SKM-1 treated with dmso at 0.1 percent for 144 hours (cell line): ENCODE measurements at regions not wholly inside any gene's neighbourhood (a gene's known extent, or its start where the extent isn't known, plus 50 kb on each side); places are given as distances from the start of the nearest gene placed in this dataset.

Experiments used
- DNase-seq: peaks from one replicate; lab custom pipeline; 2025; ENCODE audit not compliant: unreplicated experiment; lab: John Stamatoyannopoulos, UW

GRCh38 chr5:155827949-155828348 is 499.0 kb upstream of the SGCD start:
- DNase-seq = no peak

DNA sequence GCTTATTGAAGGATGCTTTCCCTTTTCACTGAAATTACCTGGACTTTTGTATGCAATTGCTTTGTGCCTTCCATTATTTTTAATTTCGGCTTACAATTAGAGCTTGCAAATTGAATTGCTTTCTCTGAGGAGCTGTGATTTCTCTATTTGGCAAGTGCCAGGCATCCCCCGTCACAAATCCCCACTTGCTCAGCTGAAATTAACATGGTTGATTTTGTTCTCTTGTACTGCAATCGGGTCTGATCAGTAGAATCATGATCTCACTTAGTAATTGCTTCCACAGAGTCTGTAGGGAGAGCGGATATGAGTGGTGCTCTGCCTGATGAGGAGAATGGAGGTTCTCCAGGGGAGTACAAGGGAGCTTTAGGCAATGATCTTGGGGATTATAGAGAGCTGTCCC is 495.5 kb upstream of the SGCD start:
- DNase-seq = no peak

GRCh38 chr5:155833287-155833686 is 493.7 kb upstream of the SGCD start:
- DNase-seq = no peak

GRCh38 chr5:155834271-155834975 is 492.5 kb upstream of the SGCD start:
- DNase-seq = no peak

DNA sequence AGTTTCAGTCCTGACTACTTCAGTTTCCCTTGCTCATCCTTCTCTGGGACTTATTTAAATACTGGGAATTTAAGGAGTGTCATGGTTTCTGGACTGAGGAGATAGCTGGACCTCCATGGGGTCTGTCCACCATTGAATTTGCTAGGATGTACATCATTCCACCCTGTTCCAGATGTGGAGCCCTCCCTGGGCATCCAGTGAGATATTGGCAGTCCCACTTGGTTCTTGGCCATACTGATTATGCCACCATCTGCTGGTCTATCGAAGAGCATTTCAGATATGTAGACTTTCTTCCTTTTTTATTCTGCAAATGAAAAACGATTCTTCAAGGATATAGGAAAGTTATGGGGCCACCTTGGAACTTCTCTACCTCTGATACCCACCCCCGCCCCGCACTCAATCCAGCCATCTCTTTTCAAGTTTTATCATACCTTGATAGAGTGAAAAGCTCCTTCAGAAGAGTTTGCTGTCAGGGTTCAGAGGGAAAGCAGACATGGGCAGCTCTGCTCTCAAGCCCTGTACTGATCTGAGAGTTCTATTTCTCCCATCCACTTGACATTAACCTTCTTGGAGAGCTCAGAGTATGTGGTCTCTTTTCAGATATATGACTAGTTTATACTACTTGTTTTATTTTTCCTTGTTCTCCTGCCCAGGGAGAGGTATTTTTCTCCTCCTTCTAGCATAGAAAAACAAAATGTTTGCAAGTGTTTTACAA is 490.7 kb upstream of the SGCD start:
- no peak for DNase-seq

GRCh38 chr5:155838394-155838793 is 488.6 kb upstream of the SGCD start:
- no peak for DNase-seq

DNA sequence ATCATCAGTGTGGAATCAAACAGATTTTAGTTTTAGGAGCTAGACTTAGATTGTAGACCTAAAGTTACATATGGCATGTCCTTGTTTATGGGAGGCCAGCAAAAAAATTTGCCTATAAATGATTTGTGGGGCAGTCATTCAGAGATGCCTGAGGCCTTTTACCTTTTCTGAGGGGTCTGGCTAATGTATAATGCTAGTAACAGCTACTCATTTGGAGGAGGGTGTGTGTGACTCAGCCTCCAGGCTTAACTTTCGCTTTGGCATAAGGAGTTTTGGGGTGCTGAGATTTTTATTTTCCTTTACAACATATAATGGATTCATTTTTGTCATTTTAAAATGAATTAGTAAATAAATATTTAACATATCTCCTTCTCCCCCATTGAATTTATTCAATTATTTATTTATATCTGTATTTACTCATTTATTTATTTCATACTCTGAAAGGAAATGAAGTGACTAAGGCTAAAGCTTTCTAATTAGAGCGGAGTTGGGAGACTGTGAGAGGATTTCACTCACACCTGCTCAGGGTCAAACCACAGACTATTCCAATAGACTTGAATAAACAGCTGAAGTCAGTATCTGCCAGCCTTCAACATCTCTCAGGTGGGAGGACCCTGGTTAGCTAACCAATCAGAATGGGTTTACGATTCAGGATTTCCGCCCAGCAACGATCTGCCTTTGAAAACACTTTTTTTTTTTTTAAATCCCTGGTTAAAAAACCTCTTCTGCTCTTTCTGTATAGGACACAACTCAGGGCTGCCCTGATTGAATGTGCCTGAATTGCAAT is 487.5 kb upstream of the SGCD start:
- no peak for DNase-seq

- DNase-seq = no peak
Measured at GRCh38 chr5:155844542-155844941, 482.4 kb upstream of the SGCD start.

- no peak for DNase-seq
Measured at GRCh38 chr5:155850370-155850769, 476.6 kb upstream of the SGCD start.

DNA sequence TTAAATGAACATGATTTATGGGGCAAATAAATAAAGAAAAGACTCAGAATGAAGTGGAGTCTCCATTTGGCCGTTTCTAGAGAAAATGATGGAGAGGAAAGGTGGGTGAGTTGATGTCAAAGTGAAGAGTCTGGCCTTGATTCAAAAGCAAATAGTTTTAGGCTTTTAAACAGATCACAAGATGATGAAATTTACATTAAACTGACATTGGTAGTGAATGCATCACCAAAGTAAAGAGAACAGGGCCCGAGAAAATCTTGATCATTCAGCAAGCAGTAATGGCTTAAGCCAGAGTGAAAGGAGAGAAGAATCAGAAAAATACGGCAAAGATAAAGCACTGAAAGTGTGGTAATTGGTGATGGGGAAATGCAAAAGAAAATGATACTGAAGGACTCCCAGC is 460.0 kb upstream of the SGCD start:
- DNase-seq = no peak

GRCh38 chr5:155867522-155868088 is 459.4 kb upstream of the SGCD start:
- no peak for DNase-seq

DNA sequence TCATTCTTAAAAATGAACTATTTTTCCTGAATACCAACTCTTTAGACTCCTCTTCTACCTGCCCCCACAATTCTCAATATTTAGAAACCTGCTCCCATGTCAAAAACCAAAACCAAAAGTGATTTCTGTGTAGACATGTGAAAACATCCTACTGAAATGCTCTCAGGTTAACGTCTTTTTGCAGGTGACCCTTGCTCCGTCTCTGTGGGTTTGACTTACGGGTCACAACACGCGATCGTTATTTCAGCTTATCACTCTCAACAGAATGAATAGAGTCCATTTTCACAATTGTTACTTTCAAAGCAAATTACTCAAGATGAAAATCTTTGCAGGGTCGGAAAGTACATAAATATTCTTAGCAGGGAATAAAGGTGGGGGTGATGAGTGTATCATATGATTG is 456.3 kb upstream of the SGCD start:
- no peak for DNase-seq

- DNase-seq = no peak
Measured at GRCh38 chr5:155871623-155872022, 455.3 kb upstream of the SGCD start.

DNA sequence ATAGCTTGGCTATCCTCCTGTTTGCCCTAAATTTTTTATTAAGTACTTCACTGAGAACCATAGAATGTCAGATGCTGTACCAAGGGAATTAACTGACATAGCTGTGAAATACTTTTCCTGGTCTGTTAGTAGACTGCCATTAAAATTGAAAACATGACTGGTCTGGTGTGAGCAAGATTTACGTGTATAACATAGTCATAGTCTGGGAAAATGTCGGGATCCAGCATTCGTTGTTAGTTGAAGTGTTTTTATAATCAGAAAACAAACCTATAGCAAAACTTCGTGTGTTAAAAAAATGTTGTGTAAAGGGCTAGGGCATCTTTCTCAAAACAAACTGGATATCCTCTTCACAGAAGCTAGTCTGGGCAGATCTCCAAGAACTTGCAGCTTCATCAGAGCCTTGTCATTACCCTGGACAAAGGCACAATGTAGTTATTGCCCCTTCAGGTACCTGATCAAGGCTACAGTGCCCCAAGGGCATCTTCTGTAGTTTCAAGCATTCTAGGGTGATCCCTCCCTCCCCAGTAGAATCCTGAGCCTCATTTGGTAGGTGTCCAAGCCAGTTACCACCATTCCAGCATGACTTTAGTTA is 454.2 kb upstream of the SGCD start:
- no peak for DNase-seq

DNA sequence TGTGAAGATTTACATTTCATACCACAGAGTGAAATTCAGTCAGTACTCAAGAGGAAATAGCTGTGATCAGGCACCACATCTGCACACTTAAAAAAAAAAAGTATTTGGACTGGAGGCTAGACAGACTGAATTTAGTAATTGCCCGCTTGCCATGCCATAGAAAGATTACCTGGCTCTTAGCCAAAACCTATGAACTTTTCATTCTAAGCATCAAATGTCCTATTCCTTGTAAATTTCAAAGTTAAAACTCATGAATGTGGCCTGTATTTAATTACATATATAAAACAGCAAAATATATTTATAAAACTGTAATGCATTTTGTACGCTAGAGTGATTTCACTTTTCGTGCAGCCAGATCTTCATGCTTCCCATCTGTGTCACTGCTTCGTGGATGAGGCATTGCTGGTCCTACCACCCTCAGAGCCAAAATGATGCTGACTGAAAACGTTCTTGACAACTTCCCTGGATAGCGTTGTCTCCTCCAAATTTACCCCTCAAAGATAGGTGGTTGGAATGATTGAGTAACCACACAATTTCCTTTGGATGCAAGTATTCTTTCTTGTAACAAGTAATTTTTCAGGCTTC is 447.9 kb upstream of the SGCD start:
- no peak for DNase-seq

DNA sequence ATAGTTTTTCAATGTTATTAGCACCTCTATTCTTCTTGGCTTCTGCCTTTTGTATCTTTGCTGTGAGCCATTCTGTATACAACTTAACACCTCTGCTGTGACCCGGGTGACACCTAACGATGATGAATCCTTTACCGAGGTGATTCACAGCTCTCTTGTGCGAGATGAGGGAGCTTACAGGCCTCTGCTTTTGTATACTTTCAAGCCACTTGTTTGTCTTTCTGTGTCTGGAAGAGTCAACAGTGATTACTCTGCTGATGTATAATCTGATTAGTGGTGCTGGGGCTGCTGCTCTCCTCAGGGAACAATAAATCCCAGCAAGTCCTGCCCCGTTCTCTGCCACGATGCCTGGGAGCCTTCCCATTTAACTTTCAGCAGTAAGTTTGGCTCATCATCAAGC is 442.9 kb upstream of the SGCD start:
- DNase-seq = no peak

GRCh38 chr5:155885199-155885598 is 441.8 kb upstream of the SGCD start:
- no peak for DNase-seq

- DNase-seq = no peak
Measured at GRCh38 chr5:155886311-155887031, 440.5 kb upstream of the SGCD start.

DNA sequence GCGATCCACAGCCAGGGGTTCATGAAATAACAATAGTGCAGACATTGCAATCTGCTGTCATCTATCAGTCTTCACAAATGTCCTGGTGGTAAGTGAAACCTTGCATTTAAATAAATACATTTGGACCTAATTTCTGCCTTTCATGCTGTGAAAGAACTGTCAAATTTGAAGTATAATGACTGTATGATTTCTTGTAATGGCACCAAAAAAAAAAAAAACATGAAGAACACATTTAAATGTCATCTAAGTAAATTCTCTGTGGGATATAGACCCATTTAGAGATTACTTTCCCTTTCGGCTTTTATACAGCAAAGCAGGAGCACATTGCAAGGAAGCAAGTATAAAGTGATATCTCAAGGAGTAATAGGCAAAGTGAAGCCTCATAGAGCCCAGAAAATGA is 431.5 kb upstream of the SGCD start:
- no peak for DNase-seq

DNA sequence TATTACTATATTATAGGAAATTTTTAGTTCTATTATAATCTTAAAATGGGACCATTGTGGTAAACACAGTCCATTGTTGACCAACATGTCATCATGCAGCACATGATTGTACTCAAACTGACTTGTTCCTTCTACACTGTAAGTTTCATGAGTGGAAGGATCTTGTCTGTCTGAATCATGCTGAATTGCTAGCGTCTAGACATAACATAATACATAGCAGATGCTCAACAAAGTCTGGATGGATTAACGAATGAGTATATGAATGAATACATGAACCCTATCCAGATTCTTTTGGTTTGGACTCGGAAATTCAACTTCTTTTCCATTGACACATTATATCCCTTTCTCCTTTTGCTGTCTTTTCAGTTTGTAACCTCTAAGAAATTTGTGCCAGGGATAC is 429.2 kb upstream of the SGCD start:
- DNase-seq = no peak
